ENCODE measurements at regions not wholly inside any gene's neighbourhood (a gene's known extent, or its start where the extent isn't known, plus 50 kb on each side); places are given as distances from the start of the nearest gene placed in this dataset.
"Not testable (repeated sequence)": the region's sequence is repeated elsewhere in the genome, so short reads cannot be mapped to it uniquely, and the experiment has no call there.

DNA sequence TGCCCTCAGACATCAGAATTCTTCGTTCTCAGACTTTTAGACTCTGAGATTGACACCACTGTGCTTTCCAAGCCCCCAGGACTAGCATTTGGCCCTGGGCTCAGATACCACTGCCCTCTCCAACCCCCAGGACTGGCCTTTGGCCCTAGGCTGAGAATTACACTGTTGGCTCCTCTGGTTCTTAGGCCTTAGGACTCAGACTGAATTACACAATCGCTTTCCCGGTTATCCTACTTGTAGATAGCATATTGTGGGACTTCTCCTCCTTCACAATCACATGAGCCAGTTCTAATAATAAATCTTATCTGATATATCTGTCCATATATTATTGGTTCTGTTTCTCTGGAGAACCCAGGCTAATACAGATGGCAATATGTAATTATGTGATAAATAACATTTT, 1725.5 kb downstream of the GRIK2 start:
- no peak for DNase-seq

DNA sequence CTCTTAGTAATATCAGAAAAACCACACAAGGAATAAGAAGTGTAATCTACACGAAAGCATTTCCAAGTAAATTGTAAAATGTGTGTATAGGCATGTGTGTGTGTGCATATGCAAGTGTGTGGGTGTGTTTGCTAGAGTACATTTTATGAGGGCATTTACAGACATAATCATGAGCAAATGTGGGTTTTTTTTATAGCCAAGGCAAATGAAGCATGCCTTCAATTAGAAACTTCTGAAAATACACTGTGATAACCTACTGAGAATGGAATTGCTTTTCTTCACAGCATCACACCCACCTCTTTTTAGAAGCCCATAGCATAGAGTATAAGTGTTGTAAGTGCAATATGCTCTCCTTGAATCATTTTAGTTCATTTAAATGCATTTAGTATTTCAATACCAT, 1721.1 kb downstream of the GRIK2 start:
- DNase-seq, result no peak

- no peak for DNase-seq
Observed at GRCh38 chr6:103113416-103113815, 1719.9 kb downstream of the GRIK2 start.

- no peak for DNase-seq
Observed at GRCh38 chr6:103107985-103108384, 1714.5 kb downstream of the GRIK2 start.

DNA sequence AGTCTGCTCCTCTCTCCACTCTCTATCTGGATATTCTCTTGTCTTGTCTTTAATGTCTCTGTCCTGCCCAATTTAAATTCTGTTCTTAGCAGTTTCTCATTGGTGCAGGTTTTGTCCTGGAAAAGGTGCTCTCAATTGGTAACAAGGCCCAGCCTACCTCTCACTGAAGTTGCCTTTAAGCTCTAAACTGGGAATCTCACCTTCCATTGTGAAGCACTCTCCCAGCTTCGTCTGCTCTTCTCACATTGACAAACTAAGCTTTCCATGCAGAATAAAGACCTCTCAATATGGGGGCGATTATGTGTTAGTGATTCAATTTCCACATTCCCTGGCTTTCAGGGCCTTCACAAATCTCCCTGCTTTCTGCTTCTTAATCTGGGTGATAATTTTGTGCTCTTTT, 1712.2 kb downstream of the GRIK2 start:
- DNase-seq, result no peak

- DNase-seq, result no peak
Observed at GRCh38 chr6:103101267-103101666, 1707.8 kb downstream of the GRIK2 start.

- DNase-seq, result not testable (repeated sequence)
Observed at GRCh38 chr6:103092414-103092813, 1698.9 kb downstream of the GRIK2 start.

DNA sequence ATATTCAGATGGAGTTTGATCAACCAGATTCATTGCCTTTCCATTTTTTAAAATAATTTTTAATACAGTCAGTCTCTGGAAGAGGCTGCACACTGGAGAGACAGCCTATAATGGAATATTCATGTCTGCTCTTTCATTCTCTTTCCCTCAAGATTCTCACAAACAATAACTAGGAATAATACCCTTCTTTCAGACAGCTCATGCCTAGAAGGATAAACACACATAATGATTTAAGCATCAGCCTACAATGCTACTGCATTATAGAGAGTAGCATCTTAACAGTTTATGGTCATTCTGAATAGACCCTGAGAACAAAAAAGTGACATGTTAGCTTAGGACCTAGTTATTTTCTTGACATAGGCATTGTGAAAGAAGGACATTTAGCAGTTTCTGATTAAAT, 1692.3 kb downstream of the GRIK2 start:
- no peak for DNase-seq

DNA sequence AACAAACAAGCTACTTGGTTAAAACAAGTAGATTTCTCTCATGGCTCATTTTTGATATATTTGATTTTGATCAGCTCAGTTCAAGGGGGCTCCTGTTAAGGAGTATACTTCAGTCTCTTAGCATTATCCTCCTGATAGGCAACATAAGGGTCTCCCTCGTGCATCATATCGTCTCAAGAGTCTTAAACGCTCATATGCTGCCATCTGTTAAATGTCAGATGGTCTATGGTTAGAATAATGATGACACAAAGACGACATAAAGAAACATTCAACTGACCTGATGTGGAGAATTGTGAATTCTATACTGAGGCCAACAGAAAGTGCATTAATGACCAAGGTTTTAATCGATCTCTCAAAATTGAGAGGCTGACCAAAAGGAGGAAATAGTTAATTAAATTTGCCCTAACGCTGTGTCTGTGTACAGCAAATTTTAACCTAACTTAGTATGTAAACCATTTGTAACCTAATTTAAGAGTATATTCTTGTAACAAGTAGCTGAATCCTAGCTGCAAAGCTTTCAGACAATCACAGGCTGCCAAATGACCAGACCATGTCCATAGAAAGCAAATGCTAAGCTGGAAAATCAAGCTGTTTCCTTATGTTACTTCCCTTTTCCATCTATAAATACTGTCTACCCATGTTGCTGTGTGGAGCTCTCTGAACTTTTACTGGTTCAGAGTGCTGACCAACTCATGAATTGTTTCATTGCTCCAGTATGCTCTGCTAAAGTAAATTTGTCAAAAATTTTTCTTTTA, 1688.5 kb downstream of the GRIK2 start:
- DNase-seq, result no peak

GRCh38 chr6:103081126-103081525, 1687.6 kb downstream of the GRIK2 start:
- no peak for DNase-seq

DNA sequence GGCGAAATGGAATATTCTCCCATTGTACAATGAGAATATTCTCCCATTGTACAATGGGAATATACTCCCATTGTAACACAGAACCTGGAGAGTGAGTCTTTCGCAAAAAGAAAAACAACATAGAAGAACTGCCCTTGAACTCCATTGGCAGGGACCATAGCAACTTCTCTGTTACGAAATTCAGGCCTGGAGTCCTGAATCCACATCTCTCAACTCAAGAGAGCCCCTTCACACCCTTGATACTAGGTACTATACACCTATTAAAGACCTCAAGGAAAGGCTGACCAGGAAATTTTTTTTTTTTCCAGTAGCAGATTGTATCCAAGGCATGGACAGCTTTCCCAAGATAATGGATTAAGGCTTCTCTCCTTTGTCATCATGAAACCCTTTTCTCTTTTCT, 1687.0 kb downstream of the GRIK2 start:
- no peak for DNase-seq

DNA sequence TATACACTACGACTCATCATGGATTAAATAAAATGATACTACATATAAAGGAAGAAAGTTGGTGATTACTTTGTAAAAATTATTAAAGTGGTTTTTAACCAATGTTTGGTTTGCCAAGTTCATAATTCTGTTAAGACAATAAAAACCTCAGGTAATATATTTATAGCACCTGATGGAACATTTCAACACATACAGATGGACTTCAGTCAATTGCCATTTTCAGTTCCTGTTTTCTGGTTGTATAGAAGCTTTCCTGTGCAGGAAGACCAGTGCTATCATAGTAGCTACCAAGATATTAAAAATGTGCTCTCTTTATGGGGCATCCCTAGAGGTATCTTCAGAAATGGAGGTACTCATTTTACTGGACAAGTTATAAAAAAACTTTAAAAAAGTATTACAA, 1686.4 kb downstream of the GRIK2 start:
- no peak for DNase-seq

- DNase-seq, result no peak
Observed at GRCh38 chr6:103062136-103062535, 1668.6 kb downstream of the GRIK2 start.

GRCh38 chr6:103047567-103047966, 1654.1 kb downstream of the GRIK2 start:
- no peak for DNase-seq

DNA sequence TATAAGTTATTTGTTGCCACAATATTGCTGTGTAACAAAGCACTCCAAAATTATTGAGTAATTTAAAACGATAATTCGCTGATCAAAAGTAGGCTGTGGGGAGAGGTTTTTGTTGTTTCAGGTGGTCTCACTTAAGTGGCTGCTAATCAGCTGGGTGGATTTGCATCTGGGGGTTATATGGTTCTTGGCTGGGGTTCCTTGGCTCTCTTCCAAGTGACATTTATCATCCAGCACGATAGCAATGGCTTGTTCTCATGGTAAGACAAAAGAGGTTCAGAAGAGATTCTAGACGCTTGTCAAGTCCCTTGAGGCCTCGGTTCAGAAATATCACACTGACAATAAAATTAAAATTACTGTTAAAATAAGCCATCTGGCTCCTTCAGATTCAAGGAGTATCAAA, 1648.8 kb downstream of the GRIK2 start:
- DNase-seq, result no peak

DNA sequence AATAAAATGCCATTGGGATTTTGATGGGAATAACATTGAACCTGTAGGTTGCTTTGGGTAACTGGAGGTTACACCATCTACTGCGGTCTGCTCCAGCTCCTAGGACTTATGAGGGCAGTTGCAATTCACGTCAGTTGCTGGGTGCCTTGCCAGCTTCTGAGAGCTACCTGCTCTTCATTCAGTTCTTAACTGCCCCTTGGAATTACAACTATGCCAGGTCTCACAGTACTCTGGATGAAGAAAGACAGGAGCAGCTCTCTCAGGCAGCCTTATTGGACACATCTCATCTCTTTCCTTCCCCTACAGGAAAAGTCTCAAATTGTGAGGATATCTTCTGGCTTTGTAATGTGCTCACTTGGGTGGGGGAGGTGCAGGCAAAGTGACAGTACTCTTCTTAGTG, 1643.3 kb downstream of the GRIK2 start:
- no peak for DNase-seq

DNA sequence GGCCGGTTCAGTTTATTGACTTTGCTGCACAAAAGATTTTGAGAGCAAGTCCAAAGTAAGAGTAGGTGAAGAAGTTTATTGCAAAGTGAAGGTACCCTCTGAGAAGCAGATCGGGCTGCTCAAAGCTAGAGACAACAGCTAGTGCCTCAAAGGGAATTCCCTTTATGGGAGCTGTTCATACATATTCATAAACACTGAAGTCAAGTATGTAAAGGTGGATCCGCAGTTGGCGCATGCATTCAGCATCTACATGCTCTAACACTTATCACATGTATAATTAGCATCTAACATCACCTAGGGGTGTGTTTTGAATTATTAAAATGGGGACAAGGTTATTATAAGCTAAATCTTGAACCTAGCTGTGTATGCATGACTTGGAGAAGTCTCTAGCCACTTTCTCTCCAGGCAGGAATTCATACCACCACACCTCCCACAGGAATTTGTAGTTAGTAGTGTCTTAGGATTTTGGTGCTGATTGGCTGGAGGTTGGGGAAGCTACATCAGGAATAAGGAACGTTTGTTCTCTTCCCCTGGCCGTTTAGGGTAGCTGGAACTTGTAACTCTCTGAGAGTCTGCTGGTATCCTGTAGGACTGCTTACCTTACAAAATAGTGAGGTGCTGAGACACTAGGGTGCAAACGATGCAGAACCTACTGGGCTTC, 1633.9 kb downstream of the GRIK2 start:
- no peak for DNase-seq

DNA sequence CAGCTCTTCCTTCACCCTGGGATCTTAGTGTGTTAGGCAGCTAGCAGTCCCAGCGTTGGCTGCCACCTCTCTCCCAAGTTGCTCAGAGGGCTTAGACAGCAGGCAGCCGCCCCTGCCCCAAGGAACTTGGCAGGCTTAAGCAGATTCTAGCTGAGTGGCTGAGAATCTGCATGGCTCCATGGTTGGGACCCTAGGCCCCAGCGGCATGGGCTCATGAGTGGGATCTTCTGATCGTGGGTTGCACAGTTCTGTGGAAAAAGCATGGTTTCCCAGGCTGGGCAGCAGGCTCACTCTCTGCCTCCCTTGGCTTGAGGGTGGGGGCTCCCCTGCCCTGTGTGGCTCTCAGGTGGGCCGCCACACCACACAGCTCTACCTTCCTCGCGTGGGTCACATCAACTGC, 1624.9 kb downstream of the GRIK2 start:
- DNase-seq, result no peak

- DNase-seq, result no peak
Observed at GRCh38 chr6:103017878-103018277, 1624.4 kb downstream of the GRIK2 start.

GRCh38 chr6:103011605-103012004, 1618.1 kb downstream of the GRIK2 start:
- DNase-seq, result no peak

DNA sequence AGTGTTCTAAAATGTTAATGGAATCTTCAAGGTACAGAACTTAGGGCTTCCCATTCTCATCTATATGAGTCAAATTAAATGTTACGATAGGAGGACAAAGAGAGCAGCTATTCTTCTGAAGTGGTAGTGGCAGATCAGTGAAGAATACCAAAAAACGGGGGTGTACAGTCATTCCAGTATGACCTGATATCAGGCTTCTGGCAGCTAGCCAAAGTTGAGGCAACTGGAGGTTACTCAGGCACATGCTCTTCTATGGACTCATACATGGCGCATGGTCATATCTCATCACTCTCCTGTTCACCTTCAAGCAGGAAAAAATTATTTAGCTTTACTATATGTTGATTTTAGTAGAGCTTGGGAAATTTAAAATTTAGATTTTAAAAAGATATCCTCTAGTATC, 1608.8 kb downstream of the GRIK2 start:
- no peak for DNase-seq

DNA sequence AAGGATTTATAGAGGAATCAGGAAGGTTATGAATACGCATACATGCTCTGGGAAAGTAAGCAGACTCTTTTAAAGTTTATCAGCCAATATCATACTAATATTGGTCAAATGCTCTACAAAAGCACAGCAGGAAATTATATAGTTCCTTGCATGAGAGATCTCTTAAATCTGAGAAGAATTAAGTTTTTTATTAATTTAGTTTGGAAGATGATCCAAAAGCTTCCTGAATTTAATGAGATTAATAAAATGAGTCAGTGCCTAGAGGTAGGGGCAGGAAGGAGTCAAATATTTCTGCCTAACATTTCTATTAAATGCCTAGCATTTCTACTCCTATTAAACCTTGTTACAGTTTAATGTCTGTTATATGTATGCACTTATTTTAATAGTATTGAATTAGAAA, 1608.2 kb downstream of the GRIK2 start:
- no peak for DNase-seq

DNA sequence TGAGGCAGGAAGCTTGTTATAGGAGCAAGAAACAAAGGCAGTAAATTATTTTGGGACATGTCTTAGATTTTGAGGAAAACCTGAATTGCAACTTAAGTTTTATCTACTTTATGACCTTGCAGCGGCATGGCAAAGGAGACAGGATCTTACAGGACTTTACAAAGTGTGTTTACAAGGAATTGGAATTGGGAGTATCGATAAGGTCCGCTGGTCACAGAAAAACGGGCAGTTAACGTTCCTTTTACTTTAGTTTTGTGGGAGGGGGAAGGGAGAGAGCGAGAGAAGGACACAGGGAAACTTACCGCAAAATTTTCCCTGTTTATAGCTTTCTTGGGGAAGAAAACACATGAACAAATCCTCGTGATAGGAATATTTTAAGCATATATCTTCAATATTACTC, 1607.2 kb downstream of the GRIK2 start:
- no peak for DNase-seq

DNA sequence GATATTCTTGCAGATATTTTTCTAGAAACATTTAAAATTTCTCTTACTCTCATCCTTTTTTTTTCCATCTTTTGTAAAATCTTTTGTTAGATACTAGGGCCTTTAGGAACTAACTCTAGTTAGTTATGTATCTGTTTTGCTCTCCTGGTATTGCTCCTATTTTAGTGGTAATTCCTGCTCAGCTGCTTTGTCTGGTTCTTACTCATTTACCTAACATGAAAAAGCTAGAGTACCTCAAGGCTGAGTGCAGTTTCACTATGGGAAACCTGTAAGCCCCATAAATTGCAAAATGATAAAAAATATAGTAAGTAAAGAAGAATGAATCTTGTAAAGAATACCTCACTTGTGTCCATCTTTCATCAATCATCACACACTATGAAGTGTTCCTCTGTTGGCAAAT, 1602.0 kb downstream of the GRIK2 start:
- DNase-seq, result no peak

DNA sequence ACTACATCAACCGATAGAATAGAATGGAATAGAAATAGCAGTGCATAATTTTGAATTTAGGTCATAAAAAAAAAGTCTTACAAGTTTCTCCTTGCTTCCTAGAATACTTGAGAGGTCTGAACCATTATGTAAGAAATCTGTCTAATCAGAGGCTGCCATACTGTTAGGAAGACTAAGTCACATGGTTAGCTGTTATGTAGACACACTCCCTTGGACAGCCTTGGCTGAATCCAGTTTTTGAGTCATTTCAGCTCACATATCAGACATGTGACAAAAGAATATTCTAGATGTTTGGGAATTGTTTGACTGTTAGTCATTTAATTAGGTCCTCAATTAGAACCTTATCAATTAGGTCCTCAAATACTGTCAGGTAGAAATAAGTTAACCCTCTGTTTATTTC, 1601.4 kb downstream of the GRIK2 start:
- no peak for DNase-seq
